GM12873 (cell line): ENCODE measurements at regions not wholly inside any gene's neighbourhood (a gene's known extent, or its start where the extent isn't known, plus 50 kb on each side); places are given as distances from the start of the nearest gene placed in this dataset.

Experiments
- CTCF ChIP-seq: IDR thresholded peaks from 2 replicates; pipeline ENCODE4 v1.5.1; 2012; ENCODE audit warnings: low read depth, mild to moderate bottlenecking, moderate library complexity, low read length, control low read depth; ENCODE audit not compliant: insufficient read depth; ENCODE audit errors: missing control alignments

- TF ChIP-seq CTCF: no peak
Observed at GRCh38 chr5:101306391-101307137, 403.5 kb upstream of the ST8SIA4 start.

DNA sequence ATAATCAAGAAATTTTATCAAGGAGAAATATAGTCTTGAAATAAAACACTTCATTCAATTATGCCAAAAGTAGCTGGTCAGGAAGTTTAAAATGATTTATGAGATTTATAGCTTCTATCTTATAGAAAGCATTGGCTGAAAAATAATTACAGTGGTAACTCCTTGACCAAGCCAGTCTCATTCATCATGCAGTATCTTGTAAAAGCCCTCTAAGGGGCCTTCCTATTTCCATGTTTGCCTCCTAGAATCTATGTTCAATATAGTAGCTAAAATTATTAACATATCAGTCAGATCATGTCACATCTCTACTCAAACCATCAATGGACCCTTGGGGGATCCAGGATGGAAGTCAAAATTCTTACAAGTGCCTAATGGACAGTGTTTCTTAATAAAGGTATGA lies 393.4 kb upstream of the ST8SIA4 start:
- TF ChIP-seq CTCF: no peak

DNA sequence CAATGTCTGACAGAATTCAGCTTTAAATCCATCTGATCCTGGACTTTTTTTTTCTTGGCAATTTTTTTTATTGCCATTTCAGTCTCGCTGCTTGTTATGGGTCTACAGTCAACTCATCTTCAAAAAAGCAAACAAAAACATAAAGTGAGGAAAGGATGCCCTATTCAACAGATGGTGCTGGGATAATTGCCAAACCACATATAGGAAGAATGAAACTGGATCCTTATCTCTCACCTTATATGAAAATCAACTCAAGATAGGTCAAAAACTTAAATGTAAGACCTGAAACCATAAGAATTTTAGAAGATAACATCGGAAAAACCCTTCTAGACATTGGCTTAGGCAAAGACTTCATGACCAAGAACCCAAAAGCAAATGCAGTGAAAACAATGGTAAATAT lies 389.1 kb upstream of the ST8SIA4 start:
- TF ChIP-seq CTCF: no peak

DNA sequence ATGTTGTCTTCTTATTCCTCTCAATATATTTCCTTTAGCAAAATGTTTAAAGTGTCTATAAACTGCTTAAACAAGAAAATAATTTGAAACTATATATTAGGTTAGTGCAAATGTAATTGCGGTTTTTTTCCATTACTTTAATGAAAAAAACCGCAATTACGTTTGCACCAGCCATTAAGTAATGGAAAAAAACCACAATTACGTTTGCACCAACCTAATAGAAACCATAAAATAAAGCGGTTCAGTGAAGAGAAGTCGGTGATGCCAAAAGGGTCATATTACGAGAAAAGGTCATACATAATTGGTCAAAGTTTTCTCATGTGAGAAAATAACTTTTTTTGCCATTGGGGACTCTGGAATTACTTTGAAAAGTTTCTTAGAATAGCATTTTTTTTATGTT lies 385.6 kb upstream of the ST8SIA4 start:
- no peak for TF ChIP-seq CTCF

DNA sequence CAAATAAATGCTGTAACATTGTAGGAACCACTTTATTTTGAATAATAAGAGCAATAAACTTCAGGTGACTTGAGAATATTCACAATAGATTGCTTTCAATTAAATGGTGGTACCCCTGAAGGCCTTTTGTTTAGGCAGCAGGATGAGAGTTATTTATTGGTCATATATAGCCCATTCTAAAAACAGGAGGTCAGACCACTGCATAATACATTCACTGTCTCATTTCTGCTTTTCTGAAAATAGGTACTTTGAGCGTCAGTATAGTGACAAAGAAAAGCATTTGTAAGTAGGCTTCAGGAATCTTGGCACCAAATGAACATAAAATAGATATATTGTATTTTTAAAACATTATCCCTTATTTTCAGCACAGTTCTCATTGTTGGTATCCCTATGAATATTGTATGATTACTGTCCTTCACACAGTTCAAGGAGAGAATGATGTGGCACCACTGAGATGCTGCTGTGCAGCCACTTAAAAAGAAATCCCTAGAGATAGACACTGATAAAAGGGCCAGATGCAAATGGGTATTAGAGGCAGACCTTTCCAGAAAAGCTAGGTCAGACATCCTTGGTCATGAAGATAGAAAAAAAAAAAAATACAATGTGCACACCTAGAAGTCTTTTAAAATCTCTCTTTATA lies 381.8 kb upstream of the ST8SIA4 start:
- no peak for TF ChIP-seq CTCF

- TF ChIP-seq CTCF: no peak
Observed at GRCh38 chr5:101278917-101279316, 375.8 kb upstream of the ST8SIA4 start.

- TF ChIP-seq CTCF: no peak
Observed at GRCh38 chr5:101278011-101278687, 375.1 kb upstream of the ST8SIA4 start.
